ENCODE measurements at regions not wholly inside any gene's neighbourhood (a gene's known extent, or its start where the extent isn't known, plus 50 kb on each side); places are given as distances from the start of the nearest gene placed in this dataset.

GRCh38 chr18:39835303-39836030 lies 2119.6 kb upstream of the PIK3C3 start:
- Mint-ChIP-seq H3K9me3 (peaks cover 3 to 10% of the 10 kb centered on the region in 2 donors), H3K36me3 (no peaks in the 10 kb centered on the region), H3K27ac (no peak overlapping the region)
- ATAC-seq (no peak), DNase-seq (ENCODE audit: low spot score in 2 of 2) (no peak)

DNA sequence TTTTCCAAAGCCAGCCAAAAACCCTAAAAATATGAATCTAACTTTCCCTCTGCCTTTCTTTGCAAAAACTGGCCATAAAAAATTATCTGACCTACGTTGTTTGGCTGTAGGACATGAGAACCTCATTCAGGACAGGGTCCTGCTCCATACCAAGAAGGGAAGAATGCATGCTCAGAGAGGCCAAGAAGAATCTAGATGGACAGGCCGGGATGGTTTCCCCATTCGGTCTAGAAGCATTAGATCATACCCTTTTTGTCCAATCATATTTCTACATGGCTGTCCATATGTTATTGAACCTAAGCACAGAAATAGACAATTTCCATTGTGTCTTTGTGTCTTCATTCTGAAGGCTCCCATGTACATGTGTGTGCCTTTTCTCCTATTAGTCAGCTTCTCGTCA lies 2120.4 kb upstream of the PIK3C3 start:
- ATAC-seq, result no peak
- H3K9me3 Mint-ChIP-seq, result peaks cover 3 to 14% of the 10 kb centered on the region in 2 donors
- no peak overlapping the region for H3K27ac Mint-ChIP-seq
- H3K36me3 Mint-ChIP-seq, result no peaks in the 10 kb centered on the region
- no peak for DNase-seq (ENCODE audit: low spot score in 2 of 2)

GRCh38 chr18:39825485-39826150 lies 2129.4 kb upstream of the PIK3C3 start:
- DNase-seq (ENCODE audit: low spot score in 2 of 2) (no peak), ATAC-seq (no peak)
- Mint-ChIP-seq H3K27ac (no peak overlapping the region), H3K36me3 (no peaks in the 10 kb centered on the region), H3K9me3 (peaks cover 16 to 18% of the 10 kb centered on the region in 2 donors)

GRCh38 chr18:39806525-39806924 lies 2148.5 kb upstream of the PIK3C3 start:
- ATAC-seq (no peak), DNase-seq (ENCODE audit: low spot score in 2 of 2) (no peak)
- no peak overlapping the region for H3K27ac Mint-ChIP-seq
- peaks cover 7 to 17% of the 10 kb centered on the region in 2 donors for H3K9me3 Mint-ChIP-seq
- H3K36me3 Mint-ChIP-seq, result peaks cover 0 to 8% of the 10 kb centered on the region in 2 donors

- DNase-seq (ENCODE audit: low spot score in 2 of 2) (no peak), ATAC-seq (no peak)
- H3K9me3 Mint-ChIP-seq, result peaks cover 11 to 26% of the 10 kb centered on the region in 2 donors
- peaks cover 0 to 8% of the 10 kb centered on the region in 2 donors for H3K36me3 Mint-ChIP-seq
- no peak overlapping the region for H3K27ac Mint-ChIP-seq
Measured at GRCh38 chr18:39805218-39805617, 2149.8 kb upstream of the PIK3C3 start.

- Mint-ChIP-seq H3K36me3 (peaks cover 0 to 13% of the 10 kb centered on the region in 2 donors), H3K27ac (no peak overlapping the region), H3K9me3 (peaks cover 11 to 26% of the 10 kb centered on the region in 2 donors)
- ATAC-seq (no peak), DNase-seq (ENCODE audit: low spot score in 2 of 2) (no peak)
Measured at GRCh38 chr18:39802648-39803229, 2152.3 kb upstream of the PIK3C3 start.

DNA sequence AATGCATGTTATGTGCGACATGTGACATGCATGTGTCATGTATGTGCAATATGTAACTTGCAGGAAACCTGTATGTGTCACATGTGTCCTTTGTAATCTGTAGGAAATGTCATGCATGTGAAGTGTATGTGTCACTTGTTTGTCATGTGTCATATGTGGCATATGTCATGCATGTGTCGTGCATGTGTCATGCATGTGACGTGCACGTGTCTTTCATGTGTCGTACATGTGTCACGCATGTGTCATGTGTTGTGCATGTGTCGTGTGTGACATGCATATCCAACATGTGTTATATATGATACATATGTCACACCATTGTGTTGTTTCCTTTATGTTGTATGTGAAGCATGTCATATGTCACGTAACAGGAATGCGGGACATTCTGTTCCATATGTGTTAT lies 2153.2 kb upstream of the PIK3C3 start:
- Mint-ChIP-seq H3K9me3 (peaks cover 11 to 26% of the 10 kb centered on the region in 2 donors), H3K27ac (no peak overlapping the region), H3K36me3 (peaks cover 0 to 13% of the 10 kb centered on the region in 2 donors)
- ATAC-seq (no peak), DNase-seq (ENCODE audit: low spot score in 2 of 2) (no peak)

GRCh38 chr18:39801010-39801409 lies 2154.0 kb upstream of the PIK3C3 start:
- Mint-ChIP-seq H3K27ac (no peak overlapping the region), H3K36me3 (peaks cover 0 to 13% of the 10 kb centered on the region in 2 donors), H3K9me3 (peaks cover 11 to 26% of the 10 kb centered on the region in 2 donors)
- ATAC-seq (no peak), DNase-seq (ENCODE audit: low spot score in 2 of 2) (no peak)

GRCh38 chr18:39799006-39799405 lies 2156.0 kb upstream of the PIK3C3 start:
- H3K27ac Mint-ChIP-seq, result no peak overlapping the region
- H3K9me3 Mint-ChIP-seq, result peaks cover 9 to 28% of the 10 kb centered on the region in 2 donors
- DNase-seq (ENCODE audit: low spot score in 2 of 2) (no peak), ATAC-seq (no peak)
- peaks cover 0 to 19% of the 10 kb centered on the region in 2 donors for H3K36me3 Mint-ChIP-seq

DNA sequence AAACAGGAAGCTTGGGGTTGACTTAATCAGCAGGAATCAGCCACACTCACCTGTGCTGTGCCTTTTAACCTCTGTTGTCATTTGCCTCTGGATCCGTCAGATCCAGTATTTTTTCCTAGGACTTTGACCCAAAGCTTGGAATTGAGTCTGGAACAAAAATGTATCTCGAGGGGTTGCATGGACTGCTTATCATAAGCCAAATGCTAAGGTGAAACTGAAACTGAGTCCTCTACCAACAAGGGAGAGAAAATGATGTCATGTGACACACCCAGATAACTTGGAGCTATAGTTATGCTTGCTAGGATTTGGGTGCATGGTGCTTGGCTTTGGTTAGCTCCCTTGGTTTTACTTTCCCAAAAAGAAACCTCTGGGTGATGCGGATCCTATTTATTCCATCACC lies 2158.6 kb upstream of the PIK3C3 start:
- Mint-ChIP-seq H3K36me3 (peaks cover 0 to 11% of the 10 kb centered on the region in 2 donors), H3K27ac (no peak overlapping the region), H3K9me3 (peaks cover 13 to 19% of the 10 kb centered on the region in 2 donors)
- no peak for DNase-seq (ENCODE audit: low spot score in 2 of 2)
- ATAC-seq, result no peak

DNA sequence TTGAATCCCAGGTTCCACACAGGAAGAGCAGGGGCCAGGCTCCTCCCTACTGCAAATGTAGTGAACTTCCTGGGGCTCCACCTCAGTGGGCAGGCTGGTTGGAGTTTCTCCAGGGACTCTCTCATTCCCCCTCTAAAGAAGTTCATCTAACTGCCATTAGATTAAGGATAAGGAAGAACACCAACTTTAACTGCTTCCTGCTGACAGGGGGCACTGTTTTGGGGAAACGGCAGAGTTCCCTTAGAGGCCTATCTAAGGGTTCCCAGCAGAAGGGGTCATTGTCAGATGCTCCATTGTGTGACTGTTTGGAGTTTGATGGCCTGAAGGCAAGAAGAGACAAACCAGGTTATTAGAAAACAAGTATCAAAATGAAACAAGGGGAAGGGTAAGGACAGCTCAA lies 2159.7 kb upstream of the PIK3C3 start:
- ATAC-seq (no peak), DNase-seq (ENCODE audit: low spot score in 2 of 2) (no peak)
- H3K9me3 Mint-ChIP-seq, result peaks cover 10 to 12% of the 10 kb centered on the region in 2 donors
- peaks cover 0 to 11% of the 10 kb centered on the region in 2 donors for H3K36me3 Mint-ChIP-seq
- H3K27ac Mint-ChIP-seq, result no peak overlapping the region

DNA sequence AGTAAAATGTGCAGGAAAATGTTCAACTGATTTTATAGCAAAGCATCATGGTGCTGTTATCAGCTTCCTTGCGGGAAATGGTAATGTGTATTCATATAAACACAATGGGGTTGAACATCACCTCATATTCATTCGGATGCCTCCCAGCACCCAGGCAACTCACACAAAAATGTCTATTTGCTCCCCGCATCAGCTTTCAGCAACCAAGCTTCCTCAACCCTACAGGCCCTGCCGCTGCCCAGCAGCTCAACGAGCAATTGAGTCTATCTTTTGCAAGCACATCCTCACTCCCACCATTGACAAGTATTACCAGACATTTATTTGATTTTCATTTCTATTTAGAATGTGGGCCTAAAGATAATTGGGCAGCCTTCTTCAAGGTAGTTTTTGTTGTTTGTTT lies 2161.4 kb upstream of the PIK3C3 start:
- H3K27ac Mint-ChIP-seq, result no peak overlapping the region

DNA sequence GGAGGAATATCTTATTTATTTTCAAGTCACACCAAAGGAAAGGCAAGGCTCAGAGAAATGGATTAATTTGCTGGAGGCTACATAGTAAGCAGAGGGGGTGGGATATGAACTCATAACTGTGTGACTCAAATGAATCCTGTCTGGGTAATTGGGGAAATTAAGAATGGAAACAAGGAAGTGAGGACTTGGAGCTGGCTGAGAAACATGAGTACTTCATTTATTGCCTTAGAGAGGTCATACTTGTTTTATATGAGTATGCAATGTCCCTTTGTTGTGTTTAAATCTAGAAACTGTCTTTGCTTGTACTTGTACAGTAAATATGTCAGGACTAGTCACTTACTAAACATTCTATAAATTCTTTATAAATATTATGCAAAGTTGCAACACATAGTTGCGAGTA lies 2166.7 kb upstream of the PIK3C3 start:
- DNase-seq (ENCODE audit: low spot score in 2 of 2) (no peak), ATAC-seq (no peak)
- peaks cover 5 to 9% of the 10 kb centered on the region in 2 donors for H3K9me3 Mint-ChIP-seq
- no peaks in the 10 kb centered on the region for H3K36me3 Mint-ChIP-seq
- H3K27ac Mint-ChIP-seq, result no peak overlapping the region

More for the DNA sequence above, 2161.4 kb upstream of the PIK3C3 start:
- Mint-ChIP-seq H3K36me3 (peaks cover 0 to 7% of the 10 kb centered on the region in 2 donors), H3K9me3 (peaks cover 10 to 12% of the 10 kb centered on the region in 2 donors)
- no peak for ATAC-seq
- no peak for DNase-seq (ENCODE audit: low spot score in 2 of 2)

- Mint-ChIP-seq H3K27ac (no peak overlapping the region), H3K36me3 (no peaks in the 10 kb centered on the region), H3K9me3 (peaks cover 4 to 5% of the 10 kb centered on the region in 2 donors)
- DNase-seq (ENCODE audit: low spot score in 2 of 2), result no peak
- no peak for ATAC-seq
Measured at GRCh38 chr18:39786477-39786876, 2168.6 kb upstream of the PIK3C3 start.

- DNase-seq (ENCODE audit: low spot score in 2 of 2), result no peak
- Mint-ChIP-seq H3K9me3 (peaks cover 9 to 10% of the 10 kb centered on the region in 2 donors), H3K27ac (no peak overlapping the region), H3K36me3 (no peaks in the 10 kb centered on the region)
- no peak for ATAC-seq
Measured at GRCh38 chr18:39784541-39784940, 2170.5 kb upstream of the PIK3C3 start.

GRCh38 chr18:39781565-39781964 lies 2173.5 kb upstream of the PIK3C3 start:
- peaks cover 8% of the 10 kb centered on the region in 2 donors for H3K9me3 Mint-ChIP-seq
- ATAC-seq (no peak), DNase-seq (ENCODE audit: low spot score in 2 of 2) (no peak)
- H3K36me3 Mint-ChIP-seq, result no peaks in the 10 kb centered on the region
- H3K27ac Mint-ChIP-seq, result no peak overlapping the region

DNA sequence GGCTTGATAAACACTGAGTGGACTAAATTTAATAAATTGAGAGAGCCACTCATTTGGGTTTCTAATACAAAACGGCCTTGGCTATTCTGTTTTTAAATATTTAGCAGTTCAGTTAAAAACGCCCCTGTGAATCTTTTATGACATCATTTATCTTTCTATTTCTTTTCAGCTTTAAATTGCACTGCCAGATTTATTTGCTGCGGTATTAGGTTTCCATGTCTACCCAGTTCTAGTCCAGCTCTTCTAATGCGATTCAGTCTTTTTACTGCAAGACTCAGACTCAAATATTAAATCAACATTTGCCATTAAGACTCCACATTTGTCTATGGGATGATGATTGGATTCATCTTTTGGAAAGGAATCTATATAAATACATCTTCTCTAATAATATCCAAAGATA lies 2174.3 kb upstream of the PIK3C3 start:
- Mint-ChIP-seq H3K27ac (no peak overlapping the region), H3K9me3 (peaks cover 6 to 8% of the 10 kb centered on the region in 2 donors)

More for the DNA sequence above, 2174.3 kb upstream of the PIK3C3 start:
- ATAC-seq (no peak), DNase-seq (ENCODE audit: low spot score in 2 of 2) (no peak)
- H3K36me3 Mint-ChIP-seq, result no peaks in the 10 kb centered on the region

All from activated naive CD4-positive, alpha-beta T cell treated with anti-CD3 and anti-CD28 coated beads, Interleukin-2, amount 50 U/mL, for 72 hours (primary cell).